GM18907 (cell line): ENCODE measurements at regions not wholly inside any gene's neighbourhood (a gene's known extent, or its start where the extent isn't known, plus 50 kb on each side); places are given as distances from the start of the nearest gene placed in this dataset.

ENCODE experiments used
- ATAC-seq: cut with Tn5 transposase; IDR thresholded peaks from one replicate; pipeline ENCODE4 v1.9.1; 2021; ENCODE audit warnings: mild to moderate bottlenecking, moderate library complexity; ENCODE audit not compliant: unreplicated experiment

- ATAC-seq, result no peak
Observed at GRCh38 chr9:30943446-30944224, 1440.8 kb upstream of the ACO1 start.

- no peak for ATAC-seq
Observed at GRCh38 chr9:30944225-30944569, 1440.2 kb upstream of the ACO1 start.

- no peak for ATAC-seq
Observed at GRCh38 chr9:30944741-30945280, 1439.6 kb upstream of the ACO1 start.

- ATAC-seq, result no peak
Observed at GRCh38 chr9:30964332-30964731, 1420.1 kb upstream of the ACO1 start.

GRCh38 chr9:30967476-30967875 is 1417.0 kb upstream of the ACO1 start:
- no peak for ATAC-seq

- no peak for ATAC-seq
Observed at GRCh38 chr9:30970186-30970585, 1414.3 kb upstream of the ACO1 start.

GRCh38 chr9:30970812-30971211 is 1413.6 kb upstream of the ACO1 start:
- ATAC-seq, result no peak

- no peak for ATAC-seq
Observed at GRCh38 chr9:30972654-30973053, 1411.8 kb upstream of the ACO1 start.

GRCh38 chr9:30977965-30978364 is 1406.5 kb upstream of the ACO1 start:
- no peak for ATAC-seq

- ATAC-seq, result no peak
Observed at GRCh38 chr9:30982301-30982700, 1402.1 kb upstream of the ACO1 start.

GRCh38 chr9:30995956-30996738 is 1388.3 kb upstream of the ACO1 start:
- ATAC-seq, result no peak

GRCh38 chr9:30996761-30997160 is 1387.7 kb upstream of the ACO1 start:
- no peak for ATAC-seq

- ATAC-seq, result no peak
Observed at GRCh38 chr9:30997291-30997690, 1387.2 kb upstream of the ACO1 start.

- no peak for ATAC-seq
Observed at GRCh38 chr9:31005086-31005665, 1379.3 kb upstream of the ACO1 start.

- ATAC-seq, result no peak
Observed at GRCh38 chr9:31013371-31013770, 1371.1 kb upstream of the ACO1 start.

- no peak for ATAC-seq
Observed at GRCh38 chr9:31023847-31024246, 1360.6 kb upstream of the ACO1 start.

GRCh38 chr9:31027678-31028077 is 1356.8 kb upstream of the ACO1 start:
- no peak for ATAC-seq

- no peak for ATAC-seq
Observed at GRCh38 chr9:31028137-31028536, 1356.3 kb upstream of the ACO1 start.

- ATAC-seq, result no peak
Observed at GRCh38 chr9:31030741-31031202, 1353.7 kb upstream of the ACO1 start.

GRCh38 chr9:31032206-31032605 is 1352.2 kb upstream of the ACO1 start:
- ATAC-seq, result no peak

- ATAC-seq, result no peak
Observed at GRCh38 chr9:31034311-31034710, 1350.1 kb upstream of the ACO1 start.

- ATAC-seq, result no peak
Observed at GRCh38 chr9:31040564-31040963, 1343.9 kb upstream of the ACO1 start.
